Gastroesophageal sphincter (tissue), 3 donors: ENCODE measurements at regions not wholly inside any gene's neighbourhood (a gene's known extent, or its start where the extent isn't known, plus 50 kb on each side); places are given as distances from the start of the nearest gene placed in this dataset.

ENCODE experiments used
- CTCF ChIP-seq, 4 experiments: fragments of 200-600 bp in 2 of 4; fragments of 450-650 bp in 2 of 4; sonication (generic) in 1 of 4; IDR thresholded peaks; one replicate each; pipeline ENCODE4 v1.5.1; 2017 to 2019; ENCODE audit warnings: antibody characterized with exemption in 4 of 4, mild to moderate bottlenecking in 2 of 4, moderate library complexity in 2 of 4
- EP300 ChIP-seq: sonication (generic); formaldehyde crosslinking; IDR thresholded peaks from one replicate; pipeline ENCODE4 v1.6.1; 2017; ENCODE audit warnings: antibody characterized with exemption, mild to moderate bottlenecking

GRCh38 chr3:27024493-27024892 is 344.7 kb downstream of the NEK10 start:
- TF ChIP-seq CTCF (IDR thresholded peaks at IDR 0.05), result no peak
- TF ChIP-seq EP300, result no peak
